ENCODE measurements at regions not wholly inside any gene's neighbourhood (a gene's known extent, or its start where the extent isn't known, plus 50 kb on each side); places are given as distances from the start of the nearest gene placed in this dataset.

DNA sequence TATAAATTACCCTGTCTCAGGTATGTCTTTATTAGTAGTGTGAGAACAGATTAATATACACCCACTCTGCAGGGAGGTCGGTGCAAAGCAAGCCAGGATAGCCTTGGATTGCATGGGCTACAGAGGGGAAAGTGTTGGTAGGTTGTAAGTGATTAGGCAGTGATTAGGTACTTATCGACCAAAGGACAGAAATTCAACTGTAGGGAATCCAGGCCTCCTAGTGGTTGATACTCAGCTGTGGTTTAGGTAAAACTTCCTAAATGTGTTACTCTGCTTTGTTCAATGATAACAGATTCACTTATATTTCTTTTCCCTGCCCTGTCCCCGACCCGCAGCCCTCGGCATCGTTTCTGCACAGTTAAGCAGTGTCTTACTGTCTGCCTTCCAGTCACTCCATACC lies 444.0 kb downstream of the FIGN start:
- Mint-ChIP-seq H3K4me3 (no peak overlapping the region), H3K4me1 (no peaks in the 10 kb centered on the region), H3K27me3 (ENCODE audit: low read depth) (no peaks in the 10 kb centered on the region), H3K27ac (ENCODE audit: unreplicated experiment) (no peak overlapping the region), H3K9me3 (no peaks in the 10 kb centered on the region), H3K36me3 (ENCODE audit: low read depth) (no peaks in the 10 kb centered on the region)
- no peak for DNase-seq (ENCODE audit: low read depth, low spot score)
- TF ChIP-seq, protein P1, sequence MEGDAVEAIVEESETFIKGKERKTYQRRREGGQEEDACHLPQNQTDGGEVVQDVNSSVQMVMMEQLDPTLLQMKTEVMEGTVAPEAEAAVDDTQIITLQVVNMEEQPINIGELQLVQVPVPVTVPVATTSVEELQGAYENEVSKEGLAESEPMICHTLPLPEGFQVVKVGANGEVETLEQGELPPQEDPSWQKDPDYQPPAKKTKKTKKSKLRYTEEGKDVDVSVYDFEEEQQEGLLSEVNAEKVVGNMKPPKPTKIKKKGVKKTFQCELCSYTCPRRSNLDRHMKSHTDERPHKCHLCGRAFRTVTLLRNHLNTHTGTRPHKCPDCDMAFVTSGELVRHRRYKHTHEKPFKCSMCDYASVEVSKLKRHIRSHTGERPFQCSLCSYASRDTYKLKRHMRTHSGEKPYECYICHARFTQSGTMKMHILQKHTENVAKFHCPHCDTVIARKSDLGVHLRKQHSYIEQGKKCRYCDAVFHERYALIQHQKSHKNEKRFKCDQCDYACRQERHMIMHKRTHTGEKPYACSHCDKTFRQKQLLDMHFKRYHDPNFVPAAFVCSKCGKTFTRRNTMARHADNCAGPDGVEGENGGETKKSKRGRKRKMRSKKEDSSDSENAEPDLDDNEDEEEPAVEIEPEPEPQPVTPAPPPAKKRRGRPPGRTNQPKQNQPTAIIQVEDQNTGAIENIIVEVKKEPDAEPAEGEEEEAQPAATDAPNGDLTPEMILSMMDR (conservative IDR thresholded peaks at IDR 0.05), result no peak

DNA sequence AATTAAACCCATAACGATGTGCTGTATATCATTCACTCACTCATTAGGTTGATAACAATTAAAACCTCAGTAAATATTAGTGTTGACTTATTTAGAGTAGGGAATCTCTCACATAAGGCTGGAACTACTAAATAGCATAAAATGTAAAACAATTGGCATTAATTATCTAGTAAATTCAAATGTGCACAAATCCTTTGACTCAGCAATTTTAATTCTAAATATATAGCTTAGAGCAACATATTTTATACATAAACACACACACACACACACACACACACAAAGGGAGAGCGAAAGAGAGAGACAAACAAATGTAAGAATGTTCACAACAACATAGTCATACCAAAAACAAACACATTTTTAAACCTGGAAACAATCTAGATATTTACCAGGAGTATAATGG lies 443.1 kb upstream of the KCNH7 start:
- TF ChIP-seq, protein P1 (conservative IDR thresholded peaks at IDR 0.05), result no peak
- DNase-seq (ENCODE audit: low read depth, low spot score), result no peak
- Mint-ChIP-seq H3K27ac (ENCODE audit: unreplicated experiment) (no peak overlapping the region), H3K4me3 (no peak overlapping the region), H3K9me3 (peaks cover 9% of the 10 kb centered on the region), H3K36me3 (ENCODE audit: low read depth) (no peaks in the 10 kb centered on the region), H3K4me1 (no peaks in the 10 kb centered on the region), H3K27me3 (ENCODE audit: low read depth) (no peaks in the 10 kb centered on the region)

DNA sequence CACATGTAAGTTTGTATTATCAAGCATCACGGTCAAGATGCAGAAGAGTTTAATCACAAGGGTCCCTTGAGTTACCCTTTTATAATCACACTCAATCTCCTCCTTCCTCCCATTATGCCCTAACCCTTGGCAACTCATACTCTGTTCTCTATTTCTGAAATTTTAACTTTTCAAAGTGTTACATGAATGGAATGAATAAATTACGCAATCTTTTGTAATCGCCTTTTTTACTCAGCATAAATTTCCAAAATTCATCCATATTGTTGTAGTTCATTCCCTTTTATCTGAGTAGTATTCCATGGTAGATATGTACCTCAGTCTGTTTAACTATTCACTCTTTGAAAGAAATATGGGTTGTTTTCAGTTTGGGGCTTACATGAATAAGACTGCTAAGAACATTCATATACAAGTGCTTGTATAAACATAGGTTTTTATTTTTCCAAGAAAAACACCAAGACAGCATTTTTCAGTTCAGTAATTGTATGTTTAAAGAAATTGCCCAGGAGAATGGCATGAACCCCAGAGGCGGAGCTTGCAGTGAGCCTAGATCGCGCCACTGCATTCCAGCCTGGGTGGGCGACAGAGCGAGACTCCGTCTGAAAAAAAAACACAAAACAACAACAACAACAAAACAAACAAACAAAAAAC lies 430.9 kb upstream of the KCNH7 start:
- H3K9me3 Mint-ChIP-seq, result peaks cover 14% of the 10 kb centered on the region
- peaks cover 3% of the 10 kb centered on the region for H3K36me3 Mint-ChIP-seq (ENCODE audit: low read depth)
- DNase-seq (ENCODE audit: low read depth, low spot score), result no peak
- no peak overlapping the region for H3K4me3 Mint-ChIP-seq
- no peaks in the 10 kb centered on the region for H3K27me3 Mint-ChIP-seq (ENCODE audit: low read depth)
- H3K4me1 Mint-ChIP-seq, result no peaks in the 10 kb centered on the region
- TF ChIP-seq, protein P1 (conservative IDR thresholded peaks at IDR 0.05), result no peak
- H3K27ac Mint-ChIP-seq (ENCODE audit: unreplicated experiment), result no peak overlapping the region

DNA sequence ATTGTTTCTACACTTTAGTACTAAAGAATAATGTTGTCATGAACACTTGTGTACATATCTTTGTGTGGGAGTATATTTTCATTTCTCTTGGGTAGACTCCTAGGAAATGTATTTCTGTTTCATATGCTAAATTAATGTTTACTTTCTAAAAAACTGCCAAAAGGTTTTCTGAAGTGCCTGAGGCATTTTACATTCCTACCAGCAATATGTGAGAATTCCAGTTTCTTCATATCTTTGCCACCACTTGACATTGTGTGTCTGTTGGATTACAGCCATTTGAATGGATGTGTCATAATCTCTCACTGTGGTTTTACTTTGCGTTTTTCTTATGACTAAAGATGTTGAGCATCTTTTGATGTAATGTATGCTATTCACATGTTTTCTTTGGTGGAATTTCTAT lies 428.2 kb upstream of the KCNH7 start:
- Mint-ChIP-seq H3K27me3 (ENCODE audit: low read depth) (no peaks in the 10 kb centered on the region), H3K4me1 (no peaks in the 10 kb centered on the region), H3K4me3 (no peak overlapping the region), H3K9me3 (peaks cover 6% of the 10 kb centered on the region), H3K36me3 (ENCODE audit: low read depth) (no peaks in the 10 kb centered on the region), H3K27ac (ENCODE audit: unreplicated experiment) (no peak overlapping the region)
- TF ChIP-seq, protein P1 (conservative IDR thresholded peaks at IDR 0.05), result no peak
- no peak for DNase-seq (ENCODE audit: low read depth, low spot score)

DNA sequence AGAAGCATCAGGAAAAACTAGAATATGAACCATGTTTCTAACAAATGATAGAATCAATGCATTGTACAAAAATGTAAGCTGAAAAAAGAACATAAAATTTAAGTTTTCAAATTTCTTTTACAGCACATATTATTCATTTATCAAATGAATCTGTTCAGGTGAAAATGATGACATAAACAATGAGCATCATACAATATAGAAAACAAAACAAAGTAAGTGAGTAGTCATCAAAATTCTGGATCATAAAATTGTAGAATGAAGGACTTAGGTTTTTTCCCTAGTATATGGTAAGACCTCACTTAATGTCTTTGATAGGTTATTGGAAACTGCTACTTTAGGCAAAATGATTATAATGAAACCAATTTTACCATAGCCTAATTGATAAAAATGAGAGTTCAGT lies 427.0 kb upstream of the KCNH7 start:
- TF ChIP-seq, protein P1 (conservative IDR thresholded peaks at IDR 0.05), result no peak
- no peaks in the 10 kb centered on the region for H3K4me1 Mint-ChIP-seq
- no peak for DNase-seq (ENCODE audit: low read depth, low spot score)
- peaks cover 3% of the 10 kb centered on the region for H3K9me3 Mint-ChIP-seq
- no peak overlapping the region for H3K27ac Mint-ChIP-seq (ENCODE audit: unreplicated experiment)
- H3K36me3 Mint-ChIP-seq (ENCODE audit: low read depth), result no peaks in the 10 kb centered on the region
- no peak overlapping the region for H3K4me3 Mint-ChIP-seq
- H3K27me3 Mint-ChIP-seq (ENCODE audit: low read depth), result no peaks in the 10 kb centered on the region
